GM03348 (cell line): ENCODE measurements at regions not wholly inside any gene's neighbourhood (a gene's known extent, or its start where the extent isn't known, plus 50 kb on each side); places are given as distances from the start of the nearest gene placed in this dataset.
"Not testable (repeated sequence)": the region's sequence is repeated elsewhere in the genome, so short reads cannot be mapped to it uniquely, and the experiment has no call there.

Source experiments
- DNase-seq: peaks from one replicate; pipeline ENCODE4 v3.0.0; 2012; ENCODE audit warnings: low spot score

- DNase-seq: no peak
Measured at GRCh38 chr2:446963-447530, 159.2 kb upstream of the ALKAL2 start.

- DNase-seq: no peak
Measured at GRCh38 chr2:446303-446874, 158.5 kb upstream of the ALKAL2 start.

- DNase-seq: no peak
Measured at GRCh38 chr2:445896-446295, 158.0 kb upstream of the ALKAL2 start.

GRCh38 chr2:444937-445884 lies 157.3 kb upstream of the ALKAL2 start:
- DNase-seq: no peak

GRCh38 chr2:443741-444140 lies 155.8 kb upstream of the ALKAL2 start:
- DNase-seq: no peak

GRCh38 chr2:443216-443615 lies 155.3 kb upstream of the ALKAL2 start:
- no peak for DNase-seq

- no peak for DNase-seq
Measured at GRCh38 chr2:441258-442022, 153.5 kb upstream of the ALKAL2 start.

- no peak for DNase-seq
Measured at GRCh38 chr2:440403-440740, 152.5 kb upstream of the ALKAL2 start.

GRCh38 chr2:439556-440402 lies 151.9 kb upstream of the ALKAL2 start:
- DNase-seq: no peak

GRCh38 chr2:439077-439476 lies 151.2 kb upstream of the ALKAL2 start:
- no peak for DNase-seq

GRCh38 chr2:437756-438393 lies 150.0 kb upstream of the ALKAL2 start:
- no peak for DNase-seq

- DNase-seq: no peak
Measured at GRCh38 chr2:437180-437579, 149.3 kb upstream of the ALKAL2 start.

- DNase-seq: no peak
Measured at GRCh38 chr2:436205-436604, 148.3 kb upstream of the ALKAL2 start.

GRCh38 chr2:434625-435024 lies 146.7 kb upstream of the ALKAL2 start:
- DNase-seq: no peak

- DNase-seq: no peak
Measured at GRCh38 chr2:433216-433615, 145.3 kb upstream of the ALKAL2 start.

GRCh38 chr2:430291-431040 lies 142.6 kb upstream of the ALKAL2 start:
- DNase-seq: no peak

- no peak for DNase-seq
Measured at GRCh38 chr2:429575-430254, 141.8 kb upstream of the ALKAL2 start.

- no peak for DNase-seq
Measured at GRCh38 chr2:429142-429541, 141.3 kb upstream of the ALKAL2 start.

- DNase-seq: no peak
Measured at GRCh38 chr2:428591-428990, 140.7 kb upstream of the ALKAL2 start.

GRCh38 chr2:426696-427095 lies 138.8 kb upstream of the ALKAL2 start:
- not testable (repeated sequence) for DNase-seq
